GM18517 (cell line): ENCODE measurements at regions not wholly inside any gene's neighbourhood (a gene's known extent, or its start where the extent isn't known, plus 50 kb on each side); places are given as distances from the start of the nearest gene placed in this dataset.
"Not testable (repeated sequence)": the region's sequence is repeated elsewhere in the genome, so short reads cannot be mapped to it uniquely, and the experiment has no call there.

Source experiments
- ATAC-seq: cut with Tn5 transposase; IDR thresholded peaks from one replicate; pipeline ENCODE4 v1.9.1; 2021; ENCODE audit warnings: mild to moderate bottlenecking, moderate library complexity; ENCODE audit not compliant: unreplicated experiment

- not testable (repeated sequence) for ATAC-seq
Observed at GRCh38 chr13:89406096-89406495, 1734.9 kb downstream of the SLITRK5 start.

GRCh38 chr13:89407357-89407756 lies 1736.2 kb downstream of the SLITRK5 start:
- no peak for ATAC-seq

DNA sequence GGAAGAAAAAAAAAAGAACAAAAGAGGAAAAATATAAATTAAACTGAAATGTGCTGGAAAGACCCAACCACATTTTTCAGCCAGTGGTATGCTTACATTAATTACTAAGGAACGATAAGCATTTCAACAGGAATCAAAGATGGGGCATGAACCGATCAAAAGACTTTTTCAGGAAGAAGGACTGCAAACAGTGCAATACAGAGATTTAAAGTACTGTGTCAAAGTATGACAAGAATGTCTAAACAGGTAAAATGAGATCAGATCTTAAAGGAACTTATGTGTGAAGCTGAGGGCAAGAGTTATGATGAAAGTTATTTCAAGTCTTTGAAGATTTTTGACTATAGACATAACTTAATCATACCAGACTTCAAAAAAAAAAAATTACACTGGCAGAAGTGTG lies 1761.8 kb downstream of the SLITRK5 start:
- ATAC-seq, result no peak

GRCh38 chr13:89434624-89435023 lies 1763.5 kb downstream of the SLITRK5 start:
- not testable (repeated sequence) for ATAC-seq

GRCh38 chr13:89454681-89455080 lies 1783.5 kb downstream of the SLITRK5 start:
- ATAC-seq, result no peak

DNA sequence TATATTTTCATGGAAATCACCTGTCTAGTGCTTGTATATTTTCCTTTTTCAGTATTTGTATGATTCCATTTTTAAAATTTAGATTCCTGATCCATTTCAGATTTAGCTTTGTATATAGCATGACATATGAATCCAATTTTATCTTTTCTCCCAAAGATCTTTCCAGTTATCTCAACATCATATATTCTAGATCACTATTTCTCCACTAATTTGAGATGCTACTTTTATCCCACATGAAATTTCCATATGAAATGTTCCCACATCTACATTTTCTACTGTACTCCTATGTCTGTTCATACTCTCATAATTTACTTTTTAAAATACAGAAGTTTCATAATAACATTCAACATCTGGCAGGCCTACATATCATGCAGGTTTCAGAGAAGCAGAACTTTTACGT lies 1784.1 kb downstream of the SLITRK5 start:
- no peak for ATAC-seq

DNA sequence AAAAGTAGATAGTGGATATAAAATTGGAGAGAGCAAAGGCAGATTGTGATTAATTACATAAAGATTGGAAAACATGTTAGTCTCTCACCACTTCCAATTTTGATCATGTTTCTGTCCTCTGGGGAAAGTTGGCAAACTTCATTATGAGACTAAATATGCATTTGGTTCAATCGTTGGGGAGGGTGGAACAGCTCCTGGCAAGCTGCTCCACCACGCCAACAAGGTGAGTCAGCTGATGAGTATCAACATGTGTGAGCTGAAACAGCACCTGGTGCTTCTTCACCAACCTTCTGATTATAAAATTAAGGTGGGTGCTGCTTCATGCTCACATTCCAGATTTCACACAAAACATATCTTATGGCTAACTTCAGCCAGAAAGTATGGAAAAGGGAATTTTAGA lies 1784.6 kb downstream of the SLITRK5 start:
- ATAC-seq, result no peak

DNA sequence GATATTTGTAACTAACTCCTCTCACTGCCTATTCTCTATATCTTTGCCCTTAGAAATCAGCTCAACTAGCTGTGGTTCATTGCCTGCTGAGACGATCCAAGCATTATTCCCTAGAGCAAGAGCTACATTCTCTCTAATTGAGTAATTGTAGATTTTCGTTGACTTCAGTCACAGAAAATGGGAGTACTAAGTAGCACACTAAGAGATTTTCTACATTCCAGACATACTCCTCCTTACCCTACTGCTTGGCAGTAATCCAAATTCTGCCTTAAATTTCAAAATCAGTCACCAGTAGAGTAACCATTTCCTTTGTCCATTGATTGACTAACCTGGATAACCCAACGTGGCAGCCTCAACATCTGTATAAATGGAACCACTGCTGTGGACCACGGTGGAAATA lies 1786.8 kb downstream of the SLITRK5 start:
- no peak for ATAC-seq

GRCh38 chr13:89458456-89458855 lies 1787.3 kb downstream of the SLITRK5 start:
- no peak for ATAC-seq

GRCh38 chr13:89460895-89461294 lies 1789.7 kb downstream of the SLITRK5 start:
- ATAC-seq, result not testable (repeated sequence)

GRCh38 chr13:89465366-89465765 lies 1794.2 kb downstream of the SLITRK5 start:
- ATAC-seq, result no peak

DNA sequence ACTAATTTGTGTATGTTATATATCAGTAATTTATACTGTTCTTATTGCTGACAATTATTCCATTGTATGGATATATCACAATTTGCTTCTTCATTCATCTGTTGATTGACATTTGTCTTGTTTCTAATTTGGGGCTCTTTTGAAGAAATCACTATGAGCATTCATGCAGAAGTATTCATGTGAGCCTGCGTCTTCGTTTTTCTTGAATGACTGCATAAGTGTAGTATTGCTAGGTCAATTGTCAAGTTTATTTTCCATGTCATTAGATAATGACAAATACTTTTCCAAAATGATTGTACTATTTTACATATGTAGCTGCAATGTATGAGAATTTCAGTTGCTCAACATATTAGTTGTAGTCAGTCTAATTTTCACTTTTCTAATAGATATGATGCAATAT lies 1796.9 kb downstream of the SLITRK5 start:
- no peak for ATAC-seq

- ATAC-seq, result no peak
Observed at GRCh38 chr13:89470901-89471300, 1799.7 kb downstream of the SLITRK5 start.

GRCh38 chr13:89474432-89474831 lies 1803.3 kb downstream of the SLITRK5 start:
- no peak for ATAC-seq

DNA sequence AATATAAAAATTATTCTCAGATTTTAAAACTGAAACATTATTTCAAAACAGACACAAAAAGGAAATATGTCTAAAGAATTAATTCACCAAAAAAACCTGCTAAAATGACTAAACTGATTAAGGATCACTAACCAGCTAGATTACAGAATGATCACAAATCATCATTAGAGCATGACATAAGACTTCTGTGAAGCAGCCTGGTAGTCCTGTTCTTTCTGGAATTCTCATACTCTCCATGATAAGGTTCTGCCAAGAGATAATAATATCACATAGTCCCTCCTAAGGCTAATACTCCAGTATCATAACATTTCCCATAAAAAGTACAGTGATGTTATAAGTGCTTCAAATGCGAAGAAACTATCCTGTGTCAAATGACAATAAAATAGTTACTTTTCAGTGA lies 1814.9 kb downstream of the SLITRK5 start:
- no peak for ATAC-seq

DNA sequence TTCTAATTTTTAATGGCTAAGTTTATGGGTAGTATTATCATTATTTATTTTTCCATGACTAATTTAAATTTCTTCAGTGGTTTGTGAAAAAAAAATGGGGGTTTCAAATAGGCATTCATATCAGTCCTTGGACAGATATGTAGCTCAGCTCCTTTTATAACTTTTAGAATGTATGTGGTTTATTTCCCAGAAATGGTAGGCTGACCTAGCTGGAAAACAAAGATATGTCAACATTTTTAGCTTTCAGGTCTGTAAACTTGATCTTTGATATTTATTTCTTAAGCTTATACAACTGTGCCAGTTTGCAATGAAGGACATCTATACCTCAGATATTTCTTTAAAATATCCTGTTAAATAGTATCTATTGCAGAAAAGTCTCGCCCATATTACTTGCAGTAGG lies 1815.5 kb downstream of the SLITRK5 start:
- ATAC-seq, result no peak

- no peak for ATAC-seq
Observed at GRCh38 chr13:89490661-89491060, 1819.5 kb downstream of the SLITRK5 start.

DNA sequence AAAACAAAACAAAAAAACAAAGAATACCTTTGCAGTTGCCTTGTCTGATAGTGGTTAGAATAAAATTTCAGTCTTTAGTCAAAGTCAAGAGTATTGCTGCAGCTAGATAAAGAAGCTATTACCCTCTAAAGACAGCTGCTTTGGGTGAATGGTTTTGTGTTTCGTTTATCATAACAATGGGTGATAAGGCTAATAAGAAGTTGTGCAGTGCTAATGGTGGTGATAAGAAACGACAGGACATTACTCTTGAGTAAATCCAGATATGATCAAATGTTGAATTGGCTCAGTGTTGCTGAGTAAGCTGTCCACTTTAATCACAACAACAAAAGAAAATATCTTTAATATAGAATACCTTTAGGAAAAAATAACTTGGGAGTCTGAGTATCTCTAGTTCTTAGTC lies 1825.3 kb downstream of the SLITRK5 start:
- ATAC-seq, result no peak

- ATAC-seq, result no peak
Observed at GRCh38 chr13:89497658-89498057, 1826.5 kb downstream of the SLITRK5 start.

- no peak for ATAC-seq
Observed at GRCh38 chr13:89502286-89502685, 1831.1 kb downstream of the SLITRK5 start.

- no peak for ATAC-seq
Observed at GRCh38 chr13:89514534-89515312, 1832.8 kb upstream of the MIR17HG start.

DNA sequence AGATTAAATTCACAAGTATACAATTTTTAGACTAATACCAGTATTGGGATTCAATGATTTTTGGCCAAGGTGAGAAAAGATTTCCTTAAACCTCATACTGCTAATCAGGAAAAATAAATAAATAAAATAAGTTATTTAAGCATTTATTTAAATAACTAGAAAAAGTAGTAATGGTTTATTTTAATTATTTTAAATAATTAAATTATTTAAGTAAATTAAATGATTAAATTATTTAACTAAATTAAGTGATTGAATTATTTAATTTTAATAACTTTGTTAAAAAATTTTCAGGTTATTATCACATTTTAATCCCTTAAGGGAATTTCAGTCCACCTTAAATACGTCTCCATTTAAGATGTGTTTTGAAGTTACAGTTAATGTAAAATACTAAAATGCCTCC lies 1831.5 kb upstream of the MIR17HG start:
- ATAC-seq, result no peak
